Gastroesophageal sphincter (tissue), 3 donors: ENCODE measurements at regions not wholly inside any gene's neighbourhood (a gene's known extent, or its start where the extent isn't known, plus 50 kb on each side); places are given as distances from the start of the nearest gene placed in this dataset.

Source experiments
- POLR2A ChIP-seq, 2 donors: fragments of 450-650 bp; IDR thresholded peaks; one replicate each; pipeline ENCODE4 v1.6.1; 2017; ENCODE audit warnings: antibody characterized with exemption in 2 of 2, mild to moderate bottlenecking in 2 of 2, moderate library complexity in 1 of 2
- POLR2AphosphoS5 ChIP-seq: sonication (generic); formaldehyde crosslinking; IDR thresholded peaks from one replicate; pipeline ENCODE4 v1.6.1; 2017; ENCODE audit warnings: antibody characterized with exemption
- TF ChIP-seq, protein P1 (sequence below), 4 experiments: fragments of 200-600 bp in 2 of 4; fragments of 450-650 bp in 2 of 4; sonication (generic) in 1 of 4; IDR thresholded peaks; one replicate each; pipeline ENCODE4 v1.5.1; 2017 to 2019; ENCODE audit warnings: antibody characterized with exemption in 4 of 4, mild to moderate bottlenecking in 2 of 4, moderate library complexity in 2 of 4

DNA sequence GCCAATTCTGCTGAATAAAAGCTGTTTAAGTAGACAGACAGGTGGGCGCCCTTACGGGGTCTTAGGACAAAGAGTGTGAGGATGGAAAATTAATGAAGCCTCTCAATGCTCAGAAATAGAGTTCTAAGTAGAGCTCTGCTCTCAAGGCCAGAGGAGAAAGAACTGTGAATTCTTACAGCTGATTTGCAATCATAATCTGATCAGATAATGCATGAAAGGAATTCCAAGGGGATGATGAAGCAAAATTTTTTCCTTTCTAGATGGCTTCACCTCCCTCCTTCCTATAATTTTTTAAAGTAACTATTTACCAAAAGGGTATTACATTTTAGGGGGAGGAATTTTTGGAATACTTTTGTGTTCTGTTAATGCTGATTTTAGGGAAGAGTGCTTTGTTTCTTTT lies 308.1 kb upstream of the HS3ST5 start:
- no peak for TF ChIP-seq POLR2A (IDR thresholded peaks at IDR 0.05)
- TF ChIP-seq, protein P1, sequence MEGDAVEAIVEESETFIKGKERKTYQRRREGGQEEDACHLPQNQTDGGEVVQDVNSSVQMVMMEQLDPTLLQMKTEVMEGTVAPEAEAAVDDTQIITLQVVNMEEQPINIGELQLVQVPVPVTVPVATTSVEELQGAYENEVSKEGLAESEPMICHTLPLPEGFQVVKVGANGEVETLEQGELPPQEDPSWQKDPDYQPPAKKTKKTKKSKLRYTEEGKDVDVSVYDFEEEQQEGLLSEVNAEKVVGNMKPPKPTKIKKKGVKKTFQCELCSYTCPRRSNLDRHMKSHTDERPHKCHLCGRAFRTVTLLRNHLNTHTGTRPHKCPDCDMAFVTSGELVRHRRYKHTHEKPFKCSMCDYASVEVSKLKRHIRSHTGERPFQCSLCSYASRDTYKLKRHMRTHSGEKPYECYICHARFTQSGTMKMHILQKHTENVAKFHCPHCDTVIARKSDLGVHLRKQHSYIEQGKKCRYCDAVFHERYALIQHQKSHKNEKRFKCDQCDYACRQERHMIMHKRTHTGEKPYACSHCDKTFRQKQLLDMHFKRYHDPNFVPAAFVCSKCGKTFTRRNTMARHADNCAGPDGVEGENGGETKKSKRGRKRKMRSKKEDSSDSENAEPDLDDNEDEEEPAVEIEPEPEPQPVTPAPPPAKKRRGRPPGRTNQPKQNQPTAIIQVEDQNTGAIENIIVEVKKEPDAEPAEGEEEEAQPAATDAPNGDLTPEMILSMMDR (IDR thresholded peaks at IDR 0.05): no peak
- TF ChIP-seq POLR2AphosphoS5: no peak
